Left ventricle myocardium inferior (tissue), 1 donor: ENCODE measurements at regions not wholly inside any gene's neighbourhood (a gene's known extent, or its start where the extent isn't known, plus 50 kb on each side); places are given as distances from the start of the nearest gene placed in this dataset.

Experiments
- DNase-seq: peaks from one replicate; pipeline ENCODE4 v3.0.0-alpha.2; 2020
- H3K27ac ChIP-seq: fragments of 200-600 bp; replicated peaks from 2 replicates; pipeline ENCODE4 v1.8.0; 2021
- H3K27me3 ChIP-seq: fragments of 200-600 bp; 2 replicates; pipeline ENCODE4 v1.8.0; 2021; ENCODE audit warnings: low read depth
- H3K36me3 ChIP-seq: fragments of 200-600 bp; 2 replicates; pipeline ENCODE4 v1.8.0; 2021
- H3K4me1 ChIP-seq: fragments of 200-600 bp; 2 replicates; pipeline ENCODE4 v1.8.0; 2021
- H3K4me3 ChIP-seq: fragments of 200-600 bp; 2 replicates; pipeline ENCODE4 v1.8.0; 2021; ENCODE audit warnings: mild to moderate bottlenecking, moderate library complexity
- H3K9me3 ChIP-seq: fragments of 200-600 bp; replicated peaks from 2 replicates; pipeline ENCODE4 v1.8.0; 2021
- intact Hi-C: fragments of 100-400 bp; cut with micrococcal nuclease; formaldehyde crosslinking; loops from one replicate; pipeline ENCODE4 v1.11.0; 2022
- TF ChIP-seq, protein P1 (sequence below): fragments of 200-600 bp; IDR thresholded peaks from 2 replicates; pipeline ENCODE4 v1.8.0; 2021; ENCODE audit warnings: antibody characterized with exemption, mild to moderate bottlenecking, borderline replicate concordance
- donor health status: DM: no; HTN: yes; CAD: no; lungs with severe emphysema.

GRCh38 chr14:48788771-48789170 is 797.4 kb downstream of the RPS29 start:
- Histone ChIP-seq H3K9me3 (no peaks in the 10 kb centered on the region), H3K4me1 (no peaks in the 10 kb centered on the region), H3K27ac (no peak overlapping the region), H3K4me3 (no peak overlapping the region), H3K27me3 (no peaks in the 10 kb centered on the region), H3K36me3 (no peaks in the 10 kb centered on the region)
- DNase-seq: no peak
- intact Hi-C loops: no loop called here
- TF ChIP-seq, protein P1, sequence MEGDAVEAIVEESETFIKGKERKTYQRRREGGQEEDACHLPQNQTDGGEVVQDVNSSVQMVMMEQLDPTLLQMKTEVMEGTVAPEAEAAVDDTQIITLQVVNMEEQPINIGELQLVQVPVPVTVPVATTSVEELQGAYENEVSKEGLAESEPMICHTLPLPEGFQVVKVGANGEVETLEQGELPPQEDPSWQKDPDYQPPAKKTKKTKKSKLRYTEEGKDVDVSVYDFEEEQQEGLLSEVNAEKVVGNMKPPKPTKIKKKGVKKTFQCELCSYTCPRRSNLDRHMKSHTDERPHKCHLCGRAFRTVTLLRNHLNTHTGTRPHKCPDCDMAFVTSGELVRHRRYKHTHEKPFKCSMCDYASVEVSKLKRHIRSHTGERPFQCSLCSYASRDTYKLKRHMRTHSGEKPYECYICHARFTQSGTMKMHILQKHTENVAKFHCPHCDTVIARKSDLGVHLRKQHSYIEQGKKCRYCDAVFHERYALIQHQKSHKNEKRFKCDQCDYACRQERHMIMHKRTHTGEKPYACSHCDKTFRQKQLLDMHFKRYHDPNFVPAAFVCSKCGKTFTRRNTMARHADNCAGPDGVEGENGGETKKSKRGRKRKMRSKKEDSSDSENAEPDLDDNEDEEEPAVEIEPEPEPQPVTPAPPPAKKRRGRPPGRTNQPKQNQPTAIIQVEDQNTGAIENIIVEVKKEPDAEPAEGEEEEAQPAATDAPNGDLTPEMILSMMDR: no peak

DNA sequence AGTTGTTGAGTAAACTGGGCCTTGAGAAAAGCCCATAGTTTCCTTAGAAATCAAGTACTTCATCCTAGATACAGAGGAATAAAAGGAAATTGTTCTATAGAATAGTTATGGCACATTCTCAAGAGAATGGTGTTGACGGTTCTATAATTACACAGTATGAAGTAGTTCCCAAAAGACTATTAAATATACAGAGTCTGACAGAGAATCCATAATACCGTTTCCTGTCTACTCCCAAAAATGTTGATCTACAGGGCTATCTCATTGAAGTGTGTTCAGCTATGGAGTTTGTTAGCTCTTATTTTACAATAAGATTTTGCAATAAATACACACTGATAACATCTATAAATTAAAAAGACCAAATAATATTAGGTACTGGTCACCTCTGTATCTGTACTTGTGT is 799.7 kb downstream of the RPS29 start:
- H3K36me3 ChIP-seq: no peaks in the 10 kb centered on the region
- H3K27me3 ChIP-seq: no peaks in the 10 kb centered on the region
- no peaks in the 10 kb centered on the region for H3K9me3 ChIP-seq
- H3K27ac ChIP-seq: no peak overlapping the region
- intact Hi-C loops: no loop called here
- no peak overlapping the region for H3K4me3 ChIP-seq
- TF ChIP-seq, protein P1: no peak
- DNase-seq: no peak
- no peaks in the 10 kb centered on the region for H3K4me1 ChIP-seq

GRCh38 chr14:48771717-48772116 is 814.5 kb downstream of the RPS29 start:
- no peak for DNase-seq
- Histone ChIP-seq H3K27ac (peak overlapping the region; percentile 74), H3K36me3 (no peaks in the 10 kb centered on the region), H3K27me3 (no peaks in the 10 kb centered on the region), H3K4me3 (peak overlapping the region; percentile 20), H3K9me3 (peaks cover 27% of the 10 kb centered on the region), H3K4me1 (peaks cover 6% of the 10 kb centered on the region)
- intact Hi-C loops: no loop called here
- TF ChIP-seq, protein P1: no peak

GRCh38 chr14:48751293-48751692 is 834.9 kb downstream of the RPS29 start:
- no peaks in the 10 kb centered on the region for H3K36me3 ChIP-seq
- TF ChIP-seq, protein P1: no peak
- H3K4me3 ChIP-seq: no peak overlapping the region
- intact Hi-C loops: no loop called here
- no peak overlapping the region for H3K27ac ChIP-seq
- DNase-seq: no peak
- H3K27me3 ChIP-seq: no peaks in the 10 kb centered on the region
- peaks cover 23% of the 10 kb centered on the region for H3K4me1 ChIP-seq
- peaks cover 10% of the 10 kb centered on the region for H3K9me3 ChIP-seq

DNA sequence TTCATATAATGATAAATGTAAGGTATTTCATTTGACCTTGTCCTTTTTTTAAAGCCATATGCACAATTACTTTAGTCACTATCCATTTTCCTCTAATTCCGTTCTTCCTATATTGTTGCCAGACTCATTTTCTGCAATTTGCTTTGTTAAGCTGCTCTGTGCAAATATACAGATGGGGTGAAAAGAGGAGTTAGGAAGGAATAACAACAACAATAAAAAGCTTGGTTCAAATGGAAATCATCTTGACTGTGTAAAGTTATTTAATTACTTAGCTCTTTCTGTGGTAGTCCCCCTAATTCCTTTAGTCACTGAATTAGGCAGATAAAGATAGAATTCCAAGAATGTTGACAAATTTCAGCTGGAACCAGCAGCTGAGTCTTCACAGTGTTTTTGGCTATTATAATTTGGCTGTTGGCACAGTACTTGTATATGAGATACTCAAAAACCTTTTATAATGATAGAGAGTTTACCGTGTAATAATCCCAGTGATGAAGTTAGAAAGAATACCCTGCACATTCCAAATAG is 838.0 kb downstream of the RPS29 start:
- H3K9me3 ChIP-seq: no peaks in the 10 kb centered on the region
- intact Hi-C loops: no loop called here

More for the DNA sequence above, 838.0 kb downstream of the RPS29 start:
- DNase-seq: no peak
- Histone ChIP-seq H3K36me3 (no peaks in the 10 kb centered on the region), H3K4me1 (peaks cover 23% of the 10 kb centered on the region), H3K27ac (peak overlapping the region; percentile 50), H3K27me3 (no peaks in the 10 kb centered on the region), H3K4me3 (no peak overlapping the region)
- TF ChIP-seq, protein P1: no peak
